ENCODE measurements at regions not wholly inside any gene's neighbourhood (a gene's known extent, or its start where the extent isn't known, plus 50 kb on each side); places are given as distances from the start of the nearest gene placed in this dataset.

DNA sequence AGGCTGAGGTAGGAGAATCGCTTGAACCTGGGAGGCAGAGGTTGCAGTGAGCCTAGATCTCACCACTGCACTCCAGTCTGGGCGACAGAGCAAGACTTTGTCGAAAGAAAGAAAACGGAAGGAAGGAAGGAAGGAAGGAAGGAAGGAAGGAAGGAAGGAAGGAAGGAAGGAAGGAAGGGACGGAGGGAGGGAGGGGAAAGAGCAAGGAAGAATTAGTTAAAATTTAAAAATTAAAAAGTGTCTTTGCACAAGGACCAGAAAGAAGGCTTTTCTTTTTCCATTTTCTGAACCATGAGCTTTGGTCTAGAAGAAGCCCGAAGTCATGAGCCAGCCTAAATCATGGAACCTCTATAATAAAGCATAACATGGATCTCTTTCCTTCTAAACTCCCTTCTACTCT, 138.2 kb upstream of the DNAJC10 start:
- no peak for TF ChIP-seq POLR2A (IDR thresholded peaks at IDR 0.05; ENCODE audit: low read depth, low read length)
- no peak for TF ChIP-seq TAF1 (IDR thresholded peaks at IDR 0.05; ENCODE audit: borderline replicate concordance, low read depth, low read length)

All from GM12892 (cell line).